ENCODE measurements at regions not wholly inside any gene's neighbourhood (a gene's known extent, or its start where the extent isn't known, plus 50 kb on each side); places are given as distances from the start of the nearest gene placed in this dataset.

- DNase-seq = no peak
- TF ChIP-seq POLR2A (IDR thresholded peaks at IDR 0.05; ENCODE audit: low read length) (no peak), GATA1 (IDR thresholded peaks at IDR 0.05; ENCODE audit: low read depth, low read length) (no peak)
Observed at GRCh38 chr7:8975681-8976080, 542.3 kb downstream of the NXPH1 start.

GRCh38 chr7:8982338-8982992, 549.1 kb downstream of the NXPH1 start:
- DNase-seq = no peak
- TF ChIP-seq POLR2A (IDR thresholded peaks at IDR 0.05; ENCODE audit: low read length) (no peak), GATA1 (IDR thresholded peaks at IDR 0.05; ENCODE audit: low read depth, low read length) (no peak)

- DNase-seq = no peak
- TF ChIP-seq POLR2A (IDR thresholded peaks at IDR 0.05; ENCODE audit: low read length) (no peak), GATA1 (IDR thresholded peaks at IDR 0.05; ENCODE audit: low read depth, low read length) (no peak)
Observed at GRCh38 chr7:8985255-8985654, 551.8 kb downstream of the NXPH1 start.

GRCh38 chr7:8988267-8988666, 554.9 kb downstream of the NXPH1 start:
- DNase-seq = no peak
- TF ChIP-seq GATA1 (IDR thresholded peaks at IDR 0.05; ENCODE audit: low read depth, low read length) (no peak), POLR2A (IDR thresholded peaks at IDR 0.05; ENCODE audit: low read length) (no peak)

- DNase-seq = no peak
- TF ChIP-seq GATA1 (IDR thresholded peaks at IDR 0.05; ENCODE audit: low read depth, low read length) = no peak
- no peak for TF ChIP-seq POLR2A (IDR thresholded peaks at IDR 0.05; ENCODE audit: low read length)
Observed at GRCh38 chr7:8991159-8991558, 557.8 kb downstream of the NXPH1 start.

GRCh38 chr7:8998762-8999161, 565.4 kb downstream of the NXPH1 start:
- no peak for TF ChIP-seq GATA1 (IDR thresholded peaks at IDR 0.05; ENCODE audit: low read depth, low read length)
- TF ChIP-seq POLR2A (IDR thresholded peaks at IDR 0.05; ENCODE audit: low read length) = no peak
- DNase-seq = no peak

GRCh38 chr7:9013940-9014339, 580.5 kb downstream of the NXPH1 start:
- DNase-seq = no peak
- TF ChIP-seq POLR2A (IDR thresholded peaks at IDR 0.05; ENCODE audit: low read length) (no peak), GATA1 (IDR thresholded peaks at IDR 0.05; ENCODE audit: low read depth, low read length) (no peak)

GRCh38 chr7:9017286-9017685, 583.9 kb downstream of the NXPH1 start:
- DNase-seq = no peak
- TF ChIP-seq GATA1 (IDR thresholded peaks at IDR 0.05; ENCODE audit: low read depth, low read length) (no peak), POLR2A (IDR thresholded peaks at IDR 0.05; ENCODE audit: low read length) (no peak)

- TF ChIP-seq POLR2A (IDR thresholded peaks at IDR 0.05; ENCODE audit: low read length) (no peak), GATA1 (IDR thresholded peaks at IDR 0.05; ENCODE audit: low read depth, low read length) (no peak)
Observed at GRCh38 chr7:9022456-9022855, 589.0 kb downstream of the NXPH1 start.

GRCh38 chr7:9023675-9024294, 590.4 kb downstream of the NXPH1 start:
- no peak for TF ChIP-seq GATA1 (IDR thresholded peaks at IDR 0.05; ENCODE audit: low read depth, low read length)
- no peak for DNase-seq

More at GRCh38 chr7:9022456-9022855, 589.0 kb downstream of the NXPH1 start:
- no peak for DNase-seq

- TF ChIP-seq GATA1 (IDR thresholded peaks at IDR 0.05; ENCODE audit: low read depth, low read length) (no peak), POLR2A (IDR thresholded peaks at IDR 0.05; ENCODE audit: low read length) (no peak)
- DNase-seq = no peak
Observed at GRCh38 chr7:9026121-9026520, 592.7 kb downstream of the NXPH1 start.

GRCh38 chr7:9028012-9028411, 594.6 kb downstream of the NXPH1 start:
- TF ChIP-seq POLR2A (IDR thresholded peaks at IDR 0.05; ENCODE audit: low read length) (no peak), GATA1 (IDR thresholded peaks at IDR 0.05; ENCODE audit: low read depth, low read length) (no peak)
- DNase-seq = no peak

GRCh38 chr7:9029681-9030530, 596.5 kb downstream of the NXPH1 start:
- TF ChIP-seq POLR2A (IDR thresholded peaks at IDR 0.05; ENCODE audit: low read length) (no peak), GATA1 (IDR thresholded peaks at IDR 0.05; ENCODE audit: low read depth, low read length) (no peak)
- no peak for DNase-seq

GRCh38 chr7:9030976-9031375, 597.6 kb downstream of the NXPH1 start:
- TF ChIP-seq POLR2A (IDR thresholded peaks at IDR 0.05; ENCODE audit: low read length) = no peak
- no peak for DNase-seq

Data from erythroblast (primary cell).